H1 (cell line): ENCODE measurements at regions not wholly inside any gene's neighbourhood (a gene's known extent, or its start where the extent isn't known, plus 50 kb on each side); places are given as distances from the start of the nearest gene placed in this dataset.

ENCODE experiments used
- BRCA1 ChIP-seq: IDR thresholded peaks from 2 replicates; pipeline ENCODE4 v1.6.1; 2012; ENCODE audit warnings: low read depth, low read length, improper control_type of control experiment
- CBX5 ChIP-seq: fragments of 300-800, 300-1000 bp; sonication (generic); IDR thresholded peaks from 2 replicates; pipeline ENCODE4 v1.7.1; 2016; ENCODE audit warnings: antibody characterized with exemption, low read length, low read depth
- GABPA ChIP-seq: IDR thresholded peaks from 2 replicates; pipeline ENCODE4 v1.6.1; 2011; ENCODE audit warnings: mild to moderate bottlenecking, low read length, moderate library complexity, borderline replicate concordance; ENCODE audit not compliant: insufficient read depth
- POLR2A ChIP-seq, 2 experiments: IDR thresholded peaks; 1 replicate in 1 of 2; 2 replicates in 1 of 2; pipeline ENCODE4 v1.6.1; 2011; ENCODE audit warnings: low read depth in 2 of 2, low read length in 2 of 2, mild to moderate bottlenecking in 2 of 2; ENCODE audit errors: control extremely low read depth in 1 of 2
- SP1 ChIP-seq: IDR thresholded peaks from 2 replicates; pipeline ENCODE4 v1.6.1; 2011; ENCODE audit warnings: low read depth, low read length
- TF ChIP-seq, protein P1 (sequence below), 3 experiments: IDR thresholded peaks; 1 replicate in 2 of 3; 2 replicates in 1 of 3; pipeline versions ENCODE4 v1.5.1 to v1.6.1; 2011; ENCODE audit warnings: low read length in 3 of 3, mild to moderate bottlenecking in 3 of 3, inconsistent platforms in 2 of 3, low read depth in 1 of 3, moderate library complexity in 1 of 3; ENCODE audit not compliant: insufficient read depth in 1 of 3; ENCODE audit errors: control extremely low read depth in 1 of 3

- TF ChIP-seq, protein P1, sequence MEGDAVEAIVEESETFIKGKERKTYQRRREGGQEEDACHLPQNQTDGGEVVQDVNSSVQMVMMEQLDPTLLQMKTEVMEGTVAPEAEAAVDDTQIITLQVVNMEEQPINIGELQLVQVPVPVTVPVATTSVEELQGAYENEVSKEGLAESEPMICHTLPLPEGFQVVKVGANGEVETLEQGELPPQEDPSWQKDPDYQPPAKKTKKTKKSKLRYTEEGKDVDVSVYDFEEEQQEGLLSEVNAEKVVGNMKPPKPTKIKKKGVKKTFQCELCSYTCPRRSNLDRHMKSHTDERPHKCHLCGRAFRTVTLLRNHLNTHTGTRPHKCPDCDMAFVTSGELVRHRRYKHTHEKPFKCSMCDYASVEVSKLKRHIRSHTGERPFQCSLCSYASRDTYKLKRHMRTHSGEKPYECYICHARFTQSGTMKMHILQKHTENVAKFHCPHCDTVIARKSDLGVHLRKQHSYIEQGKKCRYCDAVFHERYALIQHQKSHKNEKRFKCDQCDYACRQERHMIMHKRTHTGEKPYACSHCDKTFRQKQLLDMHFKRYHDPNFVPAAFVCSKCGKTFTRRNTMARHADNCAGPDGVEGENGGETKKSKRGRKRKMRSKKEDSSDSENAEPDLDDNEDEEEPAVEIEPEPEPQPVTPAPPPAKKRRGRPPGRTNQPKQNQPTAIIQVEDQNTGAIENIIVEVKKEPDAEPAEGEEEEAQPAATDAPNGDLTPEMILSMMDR (IDR thresholded peaks at IDR 0.05; ENCODE audit: control extremely low read depth in 1 of 3, insufficient read depth in 1 of 3, low read depth in 1 of 3, low read length in 3 of 3): no peak
- TF ChIP-seq POLR2A (IDR thresholded peaks at IDR 0.05; ENCODE audit: control extremely low read depth in 1 of 2, low read depth in 2 of 2, low read length in 2 of 2) (no peak), GABPA (no peak), CBX5 (no peak), BRCA1 (no peak), SP1 (no peak)
Measured at GRCh38 chr21:20187028-20187427, 811.2 kb upstream of the NCAM2 start.
